Stimulated activated CD8-positive, alpha-beta memory T cell treated with anti-CD3 and anti-CD28 coated beads, Interleukin-7, amount 100 ng/mL, for 24 hours (primary cell): ENCODE measurements at regions not wholly inside any gene's neighbourhood (a gene's known extent, or its start where the extent isn't known, plus 50 kb on each side); places are given as distances from the start of the nearest gene placed in this dataset.
"Not testable (repeated sequence)": the region's sequence is repeated elsewhere in the genome, so short reads cannot be mapped to it uniquely, and the experiment has no call there.

Experiments
- DNase-seq: peaks from one replicate; pipeline ENCODE4 v3.0.0-alpha.2; 2020; ENCODE audit warnings: low read depth

- no peak for DNase-seq
These were observed 307.9 kb downstream of the RPIA start for GRCh38 chr2:88999365-88999764.

- no peak for DNase-seq
These were observed 308.8 kb downstream of the RPIA start for GRCh38 chr2:89000235-89000634.

GRCh38 chr2:89004238-89004637 lies 312.8 kb downstream of the RPIA start:
- DNase-seq, result not testable (repeated sequence)

- not testable (repeated sequence) for DNase-seq
These were observed 329.1 kb downstream of the RPIA start for GRCh38 chr2:89020566-89020965.

- DNase-seq, result not testable (repeated sequence)
These were observed 334.8 kb downstream of the RPIA start for GRCh38 chr2:89026296-89026695.

- not testable (repeated sequence) for DNase-seq
These were observed 335.6 kb downstream of the RPIA start for GRCh38 chr2:89027115-89027514.

GRCh38 chr2:89027536-89027935 lies 336.1 kb downstream of the RPIA start:
- not testable (repeated sequence) for DNase-seq

GRCh38 chr2:89029257-89029656 lies 337.8 kb downstream of the RPIA start:
- not testable (repeated sequence) for DNase-seq

GRCh38 chr2:89048138-89049066 lies 356.9 kb downstream of the RPIA start:
- not testable (repeated sequence) for DNase-seq

GRCh38 chr2:89058616-89059015 lies 367.1 kb downstream of the RPIA start:
- not testable (repeated sequence) for DNase-seq

GRCh38 chr2:89061174-89061573 lies 369.7 kb downstream of the RPIA start:
- not testable (repeated sequence) for DNase-seq

- DNase-seq, result not testable (repeated sequence)
These were observed 385.3 kb downstream of the RPIA start for GRCh38 chr2:89076771-89077170.

- not testable (repeated sequence) for DNase-seq
These were observed 401.4 kb downstream of the RPIA start for GRCh38 chr2:89092911-89093310.

GRCh38 chr2:89095060-89095459 lies 403.6 kb downstream of the RPIA start:
- DNase-seq, result not testable (repeated sequence)

GRCh38 chr2:89102587-89102986 lies 411.1 kb downstream of the RPIA start:
- DNase-seq, result not testable (repeated sequence)

GRCh38 chr2:89106369-89107019 lies 415.0 kb downstream of the RPIA start:
- not testable (repeated sequence) for DNase-seq

GRCh38 chr2:89112434-89112833 lies 421.0 kb downstream of the RPIA start:
- DNase-seq, result not testable (repeated sequence)

- DNase-seq, result not testable (repeated sequence)
These were observed 421.8 kb downstream of the RPIA start for GRCh38 chr2:89113286-89113685.

- not testable (repeated sequence) for DNase-seq
These were observed 438.0 kb downstream of the RPIA start for GRCh38 chr2:89129440-89129839.

GRCh38 chr2:89130665-89131308 lies 439.3 kb downstream of the RPIA start:
- DNase-seq, result not testable (repeated sequence)

- not testable (repeated sequence) for DNase-seq
These were observed 451.5 kb downstream of the RPIA start for GRCh38 chr2:89142959-89143358.

- not testable (repeated sequence) for DNase-seq
These were observed 453.9 kb downstream of the RPIA start for GRCh38 chr2:89145342-89145741.
